ENCODE measurements at regions not wholly inside any gene's neighbourhood (a gene's known extent, or its start where the extent isn't known, plus 50 kb on each side); places are given as distances from the start of the nearest gene placed in this dataset.

DNA sequence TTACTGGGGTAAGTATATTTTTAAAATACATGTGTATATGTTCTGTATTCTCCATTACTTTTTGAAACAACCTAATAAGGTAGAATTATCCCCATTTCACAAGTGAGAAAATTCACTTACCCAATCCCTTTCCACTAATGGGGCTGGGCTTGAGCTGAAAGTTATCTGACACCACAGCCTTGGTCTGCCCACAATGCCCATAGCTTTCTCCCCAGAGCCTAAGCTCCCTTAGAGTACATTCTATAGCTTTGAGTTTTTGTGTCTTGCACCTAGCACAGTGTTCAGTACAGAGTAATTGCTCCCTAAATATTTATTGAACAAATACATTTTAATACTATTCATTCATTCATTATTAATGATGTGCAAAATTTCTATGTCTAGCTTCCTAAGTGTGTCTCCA lies 152.7 kb upstream of the RUNX1 start (continued):
- TF ChIP-seq, protein P1, sequence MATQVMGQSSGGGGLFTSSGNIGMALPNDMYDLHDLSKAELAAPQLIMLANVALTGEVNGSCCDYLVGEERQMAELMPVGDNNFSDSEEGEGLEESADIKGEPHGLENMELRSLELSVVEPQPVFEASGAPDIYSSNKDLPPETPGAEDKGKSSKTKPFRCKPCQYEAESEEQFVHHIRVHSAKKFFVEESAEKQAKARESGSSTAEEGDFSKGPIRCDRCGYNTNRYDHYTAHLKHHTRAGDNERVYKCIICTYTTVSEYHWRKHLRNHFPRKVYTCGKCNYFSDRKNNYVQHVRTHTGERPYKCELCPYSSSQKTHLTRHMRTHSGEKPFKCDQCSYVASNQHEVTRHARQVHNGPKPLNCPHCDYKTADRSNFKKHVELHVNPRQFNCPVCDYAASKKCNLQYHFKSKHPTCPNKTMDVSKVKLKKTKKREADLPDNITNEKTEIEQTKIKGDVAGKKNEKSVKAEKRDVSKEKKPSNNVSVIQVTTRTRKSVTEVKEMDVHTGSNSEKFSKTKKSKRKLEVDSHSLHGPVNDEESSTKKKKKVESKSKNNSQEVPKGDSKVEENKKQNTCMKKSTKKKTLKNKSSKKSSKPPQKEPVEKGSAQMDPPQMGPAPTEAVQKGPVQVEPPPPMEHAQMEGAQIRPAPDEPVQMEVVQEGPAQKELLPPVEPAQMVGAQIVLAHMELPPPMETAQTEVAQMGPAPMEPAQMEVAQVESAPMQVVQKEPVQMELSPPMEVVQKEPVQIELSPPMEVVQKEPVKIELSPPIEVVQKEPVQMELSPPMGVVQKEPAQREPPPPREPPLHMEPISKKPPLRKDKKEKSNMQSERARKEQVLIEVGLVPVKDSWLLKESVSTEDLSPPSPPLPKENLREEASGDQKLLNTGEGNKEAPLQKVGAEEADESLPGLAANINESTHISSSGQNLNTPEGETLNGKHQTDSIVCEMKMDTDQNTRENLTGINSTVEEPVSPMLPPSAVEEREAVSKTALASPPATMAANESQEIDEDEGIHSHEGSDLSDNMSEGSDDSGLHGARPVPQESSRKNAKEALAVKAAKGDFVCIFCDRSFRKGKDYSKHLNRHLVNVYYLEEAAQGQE (IDR thresholded peaks at IDR 0.05) = no peak
- no peak for TF ChIP-seq CHD2 (IDR thresholded peaks at IDR 0.05; ENCODE audit: low read length, partially characterized antibody)

DNA sequence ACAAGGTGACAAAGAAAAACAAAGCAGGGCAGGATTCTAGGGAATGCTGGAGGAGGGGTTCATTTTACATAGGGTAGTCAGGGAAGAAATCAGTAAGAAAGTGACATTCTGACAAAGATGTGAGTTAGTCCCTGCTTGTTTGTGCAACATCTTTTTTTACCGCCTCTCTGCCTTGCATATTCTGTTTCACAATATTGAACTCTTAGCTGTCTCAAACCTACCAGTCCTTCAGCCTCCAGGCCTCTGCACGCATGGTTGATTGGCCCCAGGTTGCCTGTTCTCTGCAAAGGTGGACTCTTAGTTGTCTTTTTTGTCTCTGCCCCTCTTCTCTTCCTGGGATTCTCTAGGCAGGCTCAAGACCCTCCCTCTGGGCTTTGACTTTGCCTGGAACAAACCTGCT lies 152.2 kb upstream of the RUNX1 start:
- no peak overlapping the region for H3K4me3 ChIP-seq
- CTCF ChIA-PET = no interaction called here
- H3K27ac ChIP-seq = no peak overlapping the region
- H3K4me2 ChIP-seq = no peak overlapping the region
- H3K9me3 ChIP-seq = no peaks in the 10 kb centered on the region
- TF ChIP-seq, protein P2, sequence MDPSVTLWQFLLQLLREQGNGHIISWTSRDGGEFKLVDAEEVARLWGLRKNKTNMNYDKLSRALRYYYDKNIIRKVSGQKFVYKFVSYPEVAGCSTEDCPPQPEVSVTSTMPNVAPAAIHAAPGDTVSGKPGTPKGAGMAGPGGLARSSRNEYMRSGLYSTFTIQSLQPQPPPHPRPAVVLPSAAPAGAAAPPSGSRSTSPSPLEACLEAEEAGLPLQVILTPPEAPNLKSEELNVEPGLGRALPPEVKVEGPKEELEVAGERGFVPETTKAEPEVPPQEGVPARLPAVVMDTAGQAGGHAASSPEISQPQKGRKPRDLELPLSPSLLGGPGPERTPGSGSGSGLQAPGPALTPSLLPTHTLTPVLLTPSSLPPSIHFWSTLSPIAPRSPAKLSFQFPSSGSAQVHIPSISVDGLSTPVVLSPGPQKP (IDR thresholded peaks at IDR 0.05; ENCODE audit: low read depth, low read length) = no peak
- no peak for TF ChIP-seq RFX5 (IDR thresholded peaks at IDR 0.05)
- TF ChIP-seq, protein P3, sequence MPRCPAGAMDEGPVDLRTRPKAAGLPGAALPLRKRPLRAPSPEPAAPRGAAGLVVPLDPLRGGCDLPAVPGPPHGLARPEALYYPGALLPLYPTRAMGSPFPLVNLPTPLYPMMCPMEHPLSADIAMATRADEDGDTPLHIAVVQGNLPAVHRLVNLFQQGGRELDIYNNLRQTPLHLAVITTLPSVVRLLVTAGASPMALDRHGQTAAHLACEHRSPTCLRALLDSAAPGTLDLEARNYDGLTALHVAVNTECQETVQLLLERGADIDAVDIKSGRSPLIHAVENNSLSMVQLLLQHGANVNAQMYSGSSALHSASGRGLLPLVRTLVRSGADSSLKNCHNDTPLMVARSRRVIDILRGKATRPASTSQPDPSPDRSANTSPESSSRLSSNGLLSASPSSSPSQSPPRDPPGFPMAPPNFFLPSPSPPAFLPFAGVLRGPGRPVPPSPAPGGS (IDR thresholded peaks at IDR 0.05) = no peak
- no peak for TF ChIP-seq MAFK (IDR thresholded peaks at IDR 0.05; ENCODE audit: partially characterized antibody)
- TF ChIP-seq FOSB (CRISPR knock-in tag; IDR thresholded peaks at IDR 0.05) = no peak
- no peak for TF ChIP-seq ZFP36 (IDR thresholded peaks at IDR 0.05; ENCODE audit: borderline replicate concordance, partially characterized antibody)
- TF ChIP-seq FOSL2 (IDR thresholded peaks at IDR 0.05) = no peak
- TF ChIP-seq FOSL2 (CRISPR knock-in tag; IDR thresholded peaks at IDR 0.05) = no peak
- no peak for TF ChIP-seq MYC (IDR thresholded peaks at IDR 0.05; ENCODE audit: borderline replicate concordance, low read length)
- TF ChIP-seq PHF8 (IDR thresholded peaks at IDR 0.05; ENCODE audit: borderline replicate concordance, low read depth) = no peak
- TF ChIP-seq JUNB (IDR thresholded peaks at IDR 0.05) = no peak
- TF ChIP-seq TFCP2L1 (CRISPR knock-in tag; IDR thresholded peaks at IDR 0.05) = no peak
- TF ChIP-seq CEBPB (IDR thresholded peaks at IDR 0.05) = no peak
- H3K4me1 ChIP-seq = peaks cover 24% of the 10 kb centered on the region
- no peak for ATAC-seq
- 82% methylated on average over 2 of the region's 2 CpGs for WGBS (ENCODE audit: missing lambda C conversion rate)
- POLR2A ChIA-PET = no interaction called here
- no peak for FAIRE-seq
- DNase-seq (ENCODE audit: low read depth in 1 of 2, low spot score in 1 of 2) = no peak

DNA sequence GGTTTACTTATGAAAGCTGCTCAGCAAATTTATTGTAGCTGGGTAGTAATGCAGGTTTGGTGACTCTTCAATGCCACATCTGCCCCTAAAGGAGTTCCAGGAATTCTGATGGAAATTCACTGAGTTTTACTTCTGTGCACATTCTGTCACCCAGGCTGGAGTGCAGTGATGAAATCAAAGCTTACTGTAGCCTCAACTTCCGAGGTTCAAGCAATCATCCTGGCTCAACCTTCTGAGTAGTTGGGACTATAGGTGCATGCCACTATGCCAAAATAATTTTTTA lies 150.6 kb upstream of the RUNX1 start:
- DNase-seq (ENCODE audit: low read depth in 1 of 2, low spot score in 1 of 2) (no peak), ATAC-seq (no peak), FAIRE-seq (no peak)
- H3K4me1 ChIP-seq = peaks cover 24% of the 10 kb centered on the region
- TF ChIP-seq POLR2AphosphoS2 (conservative IDR thresholded peaks at IDR 0.05; ENCODE audit: low read length) (no peak), NR3C1 (IDR thresholded peaks at IDR 0.05) (no peak), ESRRA (IDR thresholded peaks at IDR 0.05; ENCODE audit: borderline replicate concordance, low read length) (no peak), FOSL2 (IDR thresholded peaks at IDR 0.05) (no peak), FOSL2 (CRISPR knock-in tag; IDR thresholded peaks at IDR 0.05) (no peak), MAZ (IDR thresholded peaks at IDR 0.05; ENCODE audit: borderline replicate concordance, low read depth, low read length) (no peak), TFCP2L1 (CRISPR knock-in tag; IDR thresholded peaks at IDR 0.05) (no peak), TP53 (CRISPR knock-in tag; IDR thresholded peaks at IDR 0.05) (no peak), CBX2 (IDR thresholded peaks at IDR 0.05; ENCODE audit: borderline replicate concordance, low read depth) (no peak), GATA3 (IDR thresholded peaks at IDR 0.05; ENCODE audit: borderline replicate concordance) (no peak), JUN (IDR thresholded peaks at IDR 0.05) (no peak), EHF (CRISPR knock-in tag; IDR thresholded peaks at IDR 0.05) (no peak), FOSB (CRISPR knock-in tag; IDR thresholded peaks at IDR 0.05) (no peak), NFE2L2 (conservative IDR thresholded peaks at IDR 0.05; ENCODE audit: low read length) (no peak), KDM5A (IDR thresholded peaks at IDR 0.05) (no peak)
- TF ChIP-seq, protein P2 (IDR thresholded peaks at IDR 0.05; ENCODE audit: low read depth, low read length) = no peak
- TF ChIP-seq, protein P4, sequence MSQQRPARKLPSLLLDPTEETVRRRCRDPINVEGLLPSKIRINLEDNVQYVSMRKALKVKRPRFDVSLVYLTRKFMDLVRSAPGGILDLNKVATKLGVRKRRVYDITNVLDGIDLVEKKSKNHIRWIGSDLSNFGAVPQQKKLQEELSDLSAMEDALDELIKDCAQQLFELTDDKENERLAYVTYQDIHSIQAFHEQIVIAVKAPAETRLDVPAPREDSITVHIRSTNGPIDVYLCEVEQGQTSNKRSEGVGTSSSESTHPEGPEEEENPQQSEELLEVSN (IDR thresholded peaks at IDR 0.05; ENCODE audit: borderline replicate concordance, low read depth) = no peak
- TF ChIP-seq, protein P5, sequence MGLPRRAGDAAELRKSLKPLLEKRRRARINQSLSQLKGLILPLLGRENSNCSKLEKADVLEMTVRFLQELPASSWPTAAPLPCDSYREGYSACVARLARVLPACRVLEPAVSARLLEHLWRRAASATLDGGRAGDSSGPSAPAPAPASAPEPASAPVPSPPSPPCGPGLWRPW (IDR thresholded peaks at IDR 0.05) = no peak
- no peak overlapping the region for H3K4me3 ChIP-seq
- H3K4me2 ChIP-seq = no peak overlapping the region
- WGBS (ENCODE audit: missing lambda C conversion rate) = 71% methylated on average over 1 of the region's 1 CpG
- no peaks in the 10 kb centered on the region for H3K9me3 ChIP-seq
- ChIA-PET POLR2A (no interaction called here), CTCF (no interaction called here)
- H3K27ac ChIP-seq = peak overlapping the region in 1 of 2 experiments; percentile 50; a peak in 1 of 6 replicates

All from A549 (cell line).